ENCODE measurements at regions not wholly inside any gene's neighbourhood (a gene's known extent, or its start where the extent isn't known, plus 50 kb on each side); places are given as distances from the start of the nearest gene placed in this dataset.

- 19% methylated on average over 4 of the region's 4 CpGs for WGBS
- intact Hi-C loops (cut with DNase I) = no loop called here
- Histone ChIP-seq H3K9me3 (no peaks in the 10 kb centered on the region), H3K27me3 (no peaks in the 10 kb centered on the region), H3K27ac (replicated peaks in 1 of 4) (no peak overlapping the region), H3K4me3 (no peak overlapping the region), H3K4me1 (no peaks in the 10 kb centered on the region), H3K36me3 (no peaks in the 10 kb centered on the region)
- TF ChIP-seq CTCF (IDR thresholded peaks at IDR 0.05) (no peak), EP300 (IDR thresholded peaks at IDR 0.05) (no peak), POLR2AphosphoS5 (IDR thresholded peaks at IDR 0.05) (no peak), POLR2A (IDR thresholded peaks at IDR 0.05; ENCODE audit: low read depth) (no peak)
- DNase-seq (ENCODE audit: extremely low spot score) = no peak
Observed at GRCh38 chr9:100852088-100852487, 176.4 kb upstream of the PLPPR1 start.

- Histone ChIP-seq H3K27ac (replicated peaks in 1 of 4) (no peak overlapping the region), H3K36me3 (no peaks in the 10 kb centered on the region), H3K4me1 (no peaks in the 10 kb centered on the region), H3K4me3 (no peak overlapping the region), H3K9me3 (peaks cover 0 to 14% (median 0%) of the 10 kb centered on the region in 4 donors), H3K27me3 (no peaks in the 10 kb centered on the region)
- 42% methylated on average over 3 of the region's 3 CpGs for WGBS
- no peak for TF ChIP-seq POLR2A (IDR thresholded peaks at IDR 0.05; ENCODE audit: low read depth)
- TF ChIP-seq POLR2AphosphoS5 (IDR thresholded peaks at IDR 0.05) = no peak
- no peak for TF ChIP-seq EP300 (IDR thresholded peaks at IDR 0.05)
- TF ChIP-seq CTCF (IDR thresholded peaks at IDR 0.05) = no peak
- no peak for DNase-seq (ENCODE audit: extremely low spot score)
- intact Hi-C loops (cut with DNase I) = no loop called here
Observed at GRCh38 chr9:100856238-100856637, 172.3 kb upstream of the PLPPR1 start.

GRCh38 chr9:100865111-100865510 lies 163.4 kb upstream of the PLPPR1 start:
- 79% methylated on average over 3 of the region's 3 CpGs for WGBS
- peaks cover 0 to 15% (median 2%) of the 10 kb centered on the region in 4 donors for H3K9me3 ChIP-seq
- H3K4me3 ChIP-seq = no peak overlapping the region
- no peaks in the 10 kb centered on the region for H3K27me3 ChIP-seq
- no peak overlapping the region for H3K27ac ChIP-seq (replicated peaks in 1 of 4)
- no peaks in the 10 kb centered on the region for H3K36me3 ChIP-seq
- intact Hi-C loops (cut with DNase I) = no loop called here
- no peak for TF ChIP-seq POLR2AphosphoS5 (IDR thresholded peaks at IDR 0.05)
- TF ChIP-seq EP300 (IDR thresholded peaks at IDR 0.05) = no peak
- no peak for TF ChIP-seq CTCF (IDR thresholded peaks at IDR 0.05)
- no peak for TF ChIP-seq POLR2A (IDR thresholded peaks at IDR 0.05; ENCODE audit: low read depth)
- no peaks in the 10 kb centered on the region for H3K4me1 ChIP-seq
- DNase-seq (ENCODE audit: extremely low spot score) = no peak

- no peak for DNase-seq (ENCODE audit: extremely low spot score)
Observed at GRCh38 chr9:100865648-100866047, 162.9 kb upstream of the PLPPR1 start.

More at GRCh38 chr9:100865648-100866047, 162.9 kb upstream of the PLPPR1 start:
- H3K27ac ChIP-seq (replicated peaks in 1 of 4) = no peak overlapping the region
- intact Hi-C loops (cut with DNase I) = no loop called here
- no peaks in the 10 kb centered on the region for H3K4me1 ChIP-seq
- H3K27me3 ChIP-seq = no peaks in the 10 kb centered on the region
- no peaks in the 10 kb centered on the region for H3K36me3 ChIP-seq
- 74% methylated on average over 4 of the region's 4 CpGs for WGBS
- no peak overlapping the region for H3K4me3 ChIP-seq
- TF ChIP-seq EP300 (IDR thresholded peaks at IDR 0.05) = no peak
- no peak for TF ChIP-seq POLR2AphosphoS5 (IDR thresholded peaks at IDR 0.05)
- TF ChIP-seq CTCF (IDR thresholded peaks at IDR 0.05) = no peak
- TF ChIP-seq POLR2A (IDR thresholded peaks at IDR 0.05; ENCODE audit: low read depth) = no peak
- peaks cover 0 to 10% (median 2%) of the 10 kb centered on the region in 4 donors for H3K9me3 ChIP-seq

Measured in esophagus muscularis mucosa (tissue), 4 donors.